ENCODE measurements at regions not wholly inside any gene's neighbourhood (a gene's known extent, or its start where the extent isn't known, plus 50 kb on each side); places are given as distances from the start of the nearest gene placed in this dataset.

DNA sequence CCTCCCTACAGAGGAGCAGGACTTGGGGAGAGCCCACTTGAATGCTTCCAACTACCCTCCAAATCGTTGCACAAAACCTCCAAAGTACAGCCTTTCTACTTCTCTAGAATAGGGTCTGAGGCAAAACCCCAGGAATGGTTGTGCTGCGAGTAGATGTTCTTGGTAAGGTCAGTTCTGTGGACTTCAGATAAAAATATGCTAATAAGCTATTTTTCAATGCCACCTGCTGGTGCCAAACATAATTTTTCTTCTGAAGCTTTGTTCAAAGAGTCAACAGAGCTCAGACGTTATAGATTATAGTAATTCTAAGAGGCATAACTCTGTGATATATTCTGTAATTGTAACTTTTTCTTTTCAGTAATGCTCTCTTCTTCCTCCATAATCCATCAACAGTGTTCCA lies 425.7 kb downstream of the GPAT3 start:
- TF ChIP-seq, protein P1, sequence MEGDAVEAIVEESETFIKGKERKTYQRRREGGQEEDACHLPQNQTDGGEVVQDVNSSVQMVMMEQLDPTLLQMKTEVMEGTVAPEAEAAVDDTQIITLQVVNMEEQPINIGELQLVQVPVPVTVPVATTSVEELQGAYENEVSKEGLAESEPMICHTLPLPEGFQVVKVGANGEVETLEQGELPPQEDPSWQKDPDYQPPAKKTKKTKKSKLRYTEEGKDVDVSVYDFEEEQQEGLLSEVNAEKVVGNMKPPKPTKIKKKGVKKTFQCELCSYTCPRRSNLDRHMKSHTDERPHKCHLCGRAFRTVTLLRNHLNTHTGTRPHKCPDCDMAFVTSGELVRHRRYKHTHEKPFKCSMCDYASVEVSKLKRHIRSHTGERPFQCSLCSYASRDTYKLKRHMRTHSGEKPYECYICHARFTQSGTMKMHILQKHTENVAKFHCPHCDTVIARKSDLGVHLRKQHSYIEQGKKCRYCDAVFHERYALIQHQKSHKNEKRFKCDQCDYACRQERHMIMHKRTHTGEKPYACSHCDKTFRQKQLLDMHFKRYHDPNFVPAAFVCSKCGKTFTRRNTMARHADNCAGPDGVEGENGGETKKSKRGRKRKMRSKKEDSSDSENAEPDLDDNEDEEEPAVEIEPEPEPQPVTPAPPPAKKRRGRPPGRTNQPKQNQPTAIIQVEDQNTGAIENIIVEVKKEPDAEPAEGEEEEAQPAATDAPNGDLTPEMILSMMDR (IDR thresholded peaks at IDR 0.05): no peak
- TF ChIP-seq POLR2A (IDR thresholded peaks at IDR 0.05): no peak
- TF ChIP-seq POLR2AphosphoS5 (IDR thresholded peaks at IDR 0.05; ENCODE audit: insufficient read depth in 1 of 2, low read depth in 1 of 2): no peak

Measured in vagina (tissue), 2 donors.